ENCODE measurements at regions not wholly inside any gene's neighbourhood (a gene's known extent, or its start where the extent isn't known, plus 50 kb on each side); places are given as distances from the start of the nearest gene placed in this dataset.

GRCh38 chr4:127007305-127007704 is 625.5 kb upstream of the INTU start:
- TF ChIP-seq, protein P1, sequence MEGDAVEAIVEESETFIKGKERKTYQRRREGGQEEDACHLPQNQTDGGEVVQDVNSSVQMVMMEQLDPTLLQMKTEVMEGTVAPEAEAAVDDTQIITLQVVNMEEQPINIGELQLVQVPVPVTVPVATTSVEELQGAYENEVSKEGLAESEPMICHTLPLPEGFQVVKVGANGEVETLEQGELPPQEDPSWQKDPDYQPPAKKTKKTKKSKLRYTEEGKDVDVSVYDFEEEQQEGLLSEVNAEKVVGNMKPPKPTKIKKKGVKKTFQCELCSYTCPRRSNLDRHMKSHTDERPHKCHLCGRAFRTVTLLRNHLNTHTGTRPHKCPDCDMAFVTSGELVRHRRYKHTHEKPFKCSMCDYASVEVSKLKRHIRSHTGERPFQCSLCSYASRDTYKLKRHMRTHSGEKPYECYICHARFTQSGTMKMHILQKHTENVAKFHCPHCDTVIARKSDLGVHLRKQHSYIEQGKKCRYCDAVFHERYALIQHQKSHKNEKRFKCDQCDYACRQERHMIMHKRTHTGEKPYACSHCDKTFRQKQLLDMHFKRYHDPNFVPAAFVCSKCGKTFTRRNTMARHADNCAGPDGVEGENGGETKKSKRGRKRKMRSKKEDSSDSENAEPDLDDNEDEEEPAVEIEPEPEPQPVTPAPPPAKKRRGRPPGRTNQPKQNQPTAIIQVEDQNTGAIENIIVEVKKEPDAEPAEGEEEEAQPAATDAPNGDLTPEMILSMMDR (IDR thresholded peaks at IDR 0.05), result no peak
- no peak for TF ChIP-seq POLR2A (IDR thresholded peaks at IDR 0.05)
